ENCODE measurements at regions not wholly inside any gene's neighbourhood (a gene's known extent, or its start where the extent isn't known, plus 50 kb on each side); places are given as distances from the start of the nearest gene placed in this dataset.

- no peak for DNase-seq
- no peaks in the 10 kb centered on the region for H3K27me3 ChIP-seq (ENCODE audit: control insufficient read depth, insufficient read depth, low read length)
- WGBS (ENCODE audit: insufficient coverage): 80% methylated on average over 1 of the region's 3 CpGs
- H3K9me3 ChIP-seq (replicated peaks; ENCODE audit: control insufficient read depth, low read depth, low read length): no peaks in the 10 kb centered on the region
- H3K27ac ChIP-seq (ENCODE audit: low read length): no peak overlapping the region
- H3K36me3 ChIP-seq (ENCODE audit: control insufficient read depth, insufficient read depth, low read length): no peaks in the 10 kb centered on the region
- H3K4me3 ChIP-seq (ENCODE audit: low read length): no peak overlapping the region
- H3K4me1 ChIP-seq (ENCODE audit: control insufficient read depth, insufficient read depth, low read length): no peaks in the 10 kb centered on the region
Measured at GRCh38 chr3:110783541-110783940, 288.1 kb upstream of the NECTIN3 start.

GRCh38 chr3:110788794-110789193 is 282.8 kb upstream of the NECTIN3 start:
- Histone ChIP-seq H3K36me3 (ENCODE audit: control insufficient read depth, insufficient read depth, low read length) (no peaks in the 10 kb centered on the region), H3K27ac (ENCODE audit: low read length) (no peak overlapping the region), H3K27me3 (ENCODE audit: control insufficient read depth, insufficient read depth, low read length) (no peaks in the 10 kb centered on the region), H3K4me3 (ENCODE audit: low read length) (no peak overlapping the region), H3K9me3 (replicated peaks; ENCODE audit: control insufficient read depth, low read depth, low read length) (no peaks in the 10 kb centered on the region), H3K4me1 (ENCODE audit: control insufficient read depth, insufficient read depth, low read length) (no peaks in the 10 kb centered on the region)
- DNase-seq: no peak
- no CpG with 5 or more reads among the region's 1 CpG for WGBS (ENCODE audit: insufficient coverage)

GRCh38 chr3:110789315-110789714 is 282.3 kb upstream of the NECTIN3 start:
- Histone ChIP-seq H3K27me3 (ENCODE audit: control insufficient read depth, insufficient read depth, low read length) (no peaks in the 10 kb centered on the region), H3K4me1 (ENCODE audit: control insufficient read depth, insufficient read depth, low read length) (no peaks in the 10 kb centered on the region), H3K27ac (ENCODE audit: low read length) (no peak overlapping the region), H3K4me3 (ENCODE audit: low read length) (no peak overlapping the region), H3K36me3 (ENCODE audit: control insufficient read depth, insufficient read depth, low read length) (no peaks in the 10 kb centered on the region), H3K9me3 (replicated peaks; ENCODE audit: control insufficient read depth, low read depth, low read length) (no peaks in the 10 kb centered on the region)
- DNase-seq: no peak
- WGBS (ENCODE audit: insufficient coverage): no CpG with 5 or more reads among the region's 2 CpGs

- Histone ChIP-seq H3K27me3 (ENCODE audit: control insufficient read depth, insufficient read depth, low read length) (no peaks in the 10 kb centered on the region), H3K4me3 (ENCODE audit: low read length) (no peak overlapping the region), H3K9me3 (replicated peaks; ENCODE audit: control insufficient read depth, low read depth, low read length) (no peaks in the 10 kb centered on the region), H3K4me1 (ENCODE audit: control insufficient read depth, insufficient read depth, low read length) (no peaks in the 10 kb centered on the region), H3K36me3 (ENCODE audit: control insufficient read depth, insufficient read depth, low read length) (no peaks in the 10 kb centered on the region), H3K27ac (ENCODE audit: low read length) (no peak overlapping the region)
- 83% methylated on average over 1 of the region's 2 CpGs for WGBS (ENCODE audit: insufficient coverage)
- no peak for DNase-seq
Measured at GRCh38 chr3:110790631-110791030, 281.0 kb upstream of the NECTIN3 start.

GRCh38 chr3:110791995-110792686 is 279.5 kb upstream of the NECTIN3 start:
- H3K4me3 ChIP-seq (ENCODE audit: low read length): no peak overlapping the region
- WGBS (ENCODE audit: insufficient coverage): no CpG with 5 or more reads among the region's 2 CpGs

GRCh38 chr3:110793611-110794010 is 278.0 kb upstream of the NECTIN3 start:
- H3K36me3 ChIP-seq (ENCODE audit: control insufficient read depth, insufficient read depth, low read length): no peaks in the 10 kb centered on the region
- no peak for DNase-seq
- no peaks in the 10 kb centered on the region for H3K27me3 ChIP-seq (ENCODE audit: control insufficient read depth, insufficient read depth, low read length)
- H3K27ac ChIP-seq (ENCODE audit: low read length): no peak overlapping the region
- H3K4me3 ChIP-seq (ENCODE audit: low read length): no peak overlapping the region
- WGBS (ENCODE audit: insufficient coverage): no CpG with 5 or more reads among the region's 1 CpG
- H3K9me3 ChIP-seq (replicated peaks; ENCODE audit: control insufficient read depth, low read depth, low read length): no peaks in the 10 kb centered on the region
- H3K4me1 ChIP-seq (ENCODE audit: control insufficient read depth, insufficient read depth, low read length): no peaks in the 10 kb centered on the region

More at GRCh38 chr3:110791995-110792686, 279.5 kb upstream of the NECTIN3 start:
- Histone ChIP-seq H3K4me1 (ENCODE audit: control insufficient read depth, insufficient read depth, low read length) (no peaks in the 10 kb centered on the region), H3K27me3 (ENCODE audit: control insufficient read depth, insufficient read depth, low read length) (no peaks in the 10 kb centered on the region), H3K9me3 (replicated peaks; ENCODE audit: control insufficient read depth, low read depth, low read length) (no peaks in the 10 kb centered on the region), H3K36me3 (ENCODE audit: control insufficient read depth, insufficient read depth, low read length) (no peaks in the 10 kb centered on the region), H3K27ac (ENCODE audit: low read length) (no peak overlapping the region)
- no peak for DNase-seq

- no peaks in the 10 kb centered on the region for H3K9me3 ChIP-seq (replicated peaks; ENCODE audit: control insufficient read depth, low read depth, low read length)
- no peak for DNase-seq
- no CpG with 5 or more reads among the region's 2 CpGs for WGBS (ENCODE audit: insufficient coverage)
- H3K27me3 ChIP-seq (ENCODE audit: control insufficient read depth, insufficient read depth, low read length): no peaks in the 10 kb centered on the region
- no peak overlapping the region for H3K27ac ChIP-seq (ENCODE audit: low read length)
- H3K36me3 ChIP-seq (ENCODE audit: control insufficient read depth, insufficient read depth, low read length): no peaks in the 10 kb centered on the region
- H3K4me1 ChIP-seq (ENCODE audit: control insufficient read depth, insufficient read depth, low read length): no peaks in the 10 kb centered on the region
- H3K4me3 ChIP-seq (ENCODE audit: low read length): no peak overlapping the region
Measured at GRCh38 chr3:110795163-110795562, 276.5 kb upstream of the NECTIN3 start.

GRCh38 chr3:110799271-110799670 is 272.3 kb upstream of the NECTIN3 start:
- H3K27ac ChIP-seq (ENCODE audit: low read length): no peak overlapping the region
- H3K4me1 ChIP-seq (ENCODE audit: control insufficient read depth, insufficient read depth, low read length): no peaks in the 10 kb centered on the region
- no peaks in the 10 kb centered on the region for H3K36me3 ChIP-seq (ENCODE audit: control insufficient read depth, insufficient read depth, low read length)
- H3K27me3 ChIP-seq (ENCODE audit: control insufficient read depth, insufficient read depth, low read length): no peaks in the 10 kb centered on the region
- no peak overlapping the region for H3K4me3 ChIP-seq (ENCODE audit: low read length)
- H3K9me3 ChIP-seq (replicated peaks; ENCODE audit: control insufficient read depth, low read depth, low read length): no peaks in the 10 kb centered on the region
- no peak for DNase-seq
- WGBS (ENCODE audit: insufficient coverage): no CpG with 5 or more reads among the region's 2 CpGs

- Histone ChIP-seq H3K27ac (ENCODE audit: low read length) (no peak overlapping the region), H3K36me3 (ENCODE audit: control insufficient read depth, insufficient read depth, low read length) (no peaks in the 10 kb centered on the region), H3K4me3 (ENCODE audit: low read length) (no peak overlapping the region), H3K4me1 (ENCODE audit: control insufficient read depth, insufficient read depth, low read length) (no peaks in the 10 kb centered on the region), H3K9me3 (replicated peaks; ENCODE audit: control insufficient read depth, low read depth, low read length) (no peaks in the 10 kb centered on the region), H3K27me3 (ENCODE audit: control insufficient read depth, insufficient read depth, low read length) (no peaks in the 10 kb centered on the region)
- DNase-seq: no peak
- WGBS (ENCODE audit: insufficient coverage): no CpG with 5 or more reads among the region's 2 CpGs
Measured at GRCh38 chr3:110804856-110805255, 266.8 kb upstream of the NECTIN3 start.

GRCh38 chr3:110806924-110807323 is 264.7 kb upstream of the NECTIN3 start:
- no peak for DNase-seq
- Histone ChIP-seq H3K4me1 (ENCODE audit: control insufficient read depth, insufficient read depth, low read length) (no peaks in the 10 kb centered on the region), H3K36me3 (ENCODE audit: control insufficient read depth, insufficient read depth, low read length) (no peaks in the 10 kb centered on the region)

GRCh38 chr3:110808630-110809029 is 263.0 kb upstream of the NECTIN3 start:
- no CpG with 5 or more reads among the region's 2 CpGs for WGBS (ENCODE audit: insufficient coverage)
- no peaks in the 10 kb centered on the region for H3K36me3 ChIP-seq (ENCODE audit: control insufficient read depth, insufficient read depth, low read length)
- no peaks in the 10 kb centered on the region for H3K9me3 ChIP-seq (replicated peaks; ENCODE audit: control insufficient read depth, low read depth, low read length)
- H3K4me1 ChIP-seq (ENCODE audit: control insufficient read depth, insufficient read depth, low read length): no peaks in the 10 kb centered on the region
- no peak overlapping the region for H3K4me3 ChIP-seq (ENCODE audit: low read length)
- no peak for DNase-seq
- no peaks in the 10 kb centered on the region for H3K27me3 ChIP-seq (ENCODE audit: control insufficient read depth, insufficient read depth, low read length)
- no peak overlapping the region for H3K27ac ChIP-seq (ENCODE audit: low read length)

More at GRCh38 chr3:110806924-110807323, 264.7 kb upstream of the NECTIN3 start:
- Histone ChIP-seq H3K27ac (ENCODE audit: low read length) (no peak overlapping the region), H3K9me3 (replicated peaks; ENCODE audit: control insufficient read depth, low read depth, low read length) (no peaks in the 10 kb centered on the region), H3K4me3 (ENCODE audit: low read length) (no peak overlapping the region), H3K27me3 (ENCODE audit: control insufficient read depth, insufficient read depth, low read length) (no peaks in the 10 kb centered on the region)

Measured in muscle of leg (tissue), 3 donors.